OCI-LY1 (cell line): ENCODE measurements at regions not wholly inside any gene's neighbourhood (a gene's known extent, or its start where the extent isn't known, plus 50 kb on each side); places are given as distances from the start of the nearest gene placed in this dataset.

Source experiments
- H2AFZ ChIP-seq: fragments of 200-600 bp; sonication (generic), shearing (Covaris generic); 2 replicates; pipeline ENCODE4 v1.6.0; 2014; ENCODE audit warnings: antibody characterized with exemption, mild to moderate bottlenecking, low read length
- H3F3A ChIP-seq: fragments of 200-600 bp; sonication (generic), shearing (Covaris generic); 2 replicates; pipeline ENCODE4 v1.6.0; 2014; ENCODE audit warnings: mild to moderate bottlenecking, antibody characterized with exemption, low read length, moderate library complexity; ENCODE audit not compliant: insufficient read depth
- H3K27ac ChIP-seq: fragments of 200-600 bp; sonication (generic); 2 replicates; pipeline ENCODE4 v1.5.1; 2014; ENCODE audit warnings: low read length, mixed run types, mild to moderate bottlenecking, low read depth; ENCODE audit not compliant: poor library complexity, severe bottlenecking
- H3K27me3 ChIP-seq: fragments of 200-600 bp; sonication (generic); 2 replicates; pipeline ENCODE4 v1.6.0; 2014; ENCODE audit warnings: antibody characterized with exemption, mild to moderate bottlenecking, low read length, moderate library complexity; ENCODE audit not compliant: insufficient read depth
- H3K36me3 ChIP-seq: fragments of 200-600 bp; sonication (generic); 2 replicates; pipeline ENCODE4 v1.6.1; 2014; ENCODE audit warnings: mild to moderate bottlenecking, antibody characterized with exemption, low read length, moderate library complexity, mixed read lengths; ENCODE audit not compliant: insufficient read depth
- H3K4me1 ChIP-seq: fragments of 200-600 bp; sonication (generic); 2 replicates; pipeline ENCODE4 v1.5.1; 2014; ENCODE audit warnings: mild to moderate bottlenecking, low read length, moderate library complexity; ENCODE audit not compliant: insufficient read depth, severe bottlenecking
- H3K4me2 ChIP-seq: fragments of 200-600 bp; sonication (generic), shearing (Covaris generic); 2 replicates; pipeline ENCODE4 v1.6.1; 2014; ENCODE audit warnings: low read length
- H3K4me3 ChIP-seq: fragments of 200-600 bp; sonication (generic); 2 replicates; pipeline ENCODE4 v1.5.1; 2014; ENCODE audit warnings: low read length, low read depth, mild to moderate bottlenecking, mixed read lengths; ENCODE audit not compliant: poor library complexity, severe bottlenecking
- H3K79me2 ChIP-seq: fragments of 200-600 bp; shearing (Covaris generic); 2 replicates; pipeline ENCODE4 v1.6.1; 2016; ENCODE audit warnings: mixed run types, low read length, mixed read lengths; ENCODE audit not compliant: insufficient read depth
- H3K9ac ChIP-seq: fragments of 200-600 bp; sonication (generic), shearing (Covaris generic); 2 replicates; pipeline ENCODE4 v1.6.1; 2014; ENCODE audit warnings: mild to moderate bottlenecking, low read length, mixed read lengths
- H3K9me2 ChIP-seq: fragments of 200-600 bp; sonication (generic), shearing (Covaris generic); 2 replicates; pipeline ENCODE4 v1.6.1; 2014; ENCODE audit warnings: low read depth, mild to moderate bottlenecking, low read length, mixed read lengths
- H3K9me3 ChIP-seq: fragments of 200-600 bp; shearing (Covaris generic); 2 replicates; pipeline ENCODE4 v1.6.1; 2014; ENCODE audit warnings: low read length, mixed read lengths
- H4K20me1 ChIP-seq: fragments of 200-600 bp; sonication (generic), shearing (Covaris generic); 2 replicates; pipeline ENCODE4 v1.6.0; 2016; ENCODE audit warnings: mild to moderate bottlenecking, low read length; ENCODE audit not compliant: insufficient read depth
- CTCF ChIP-seq: fragments of 200-600 bp; sonication (generic), shearing (Covaris generic); IDR thresholded peaks from 2 replicates; pipeline ENCODE4 v1.5.1; 2017; ENCODE audit warnings: mild to moderate bottlenecking, antibody characterized with exemption, low read length, moderate library complexity, mixed read lengths
- EZH2 ChIP-seq: fragments of 200-600 bp; sonication (generic), shearing (Covaris generic); IDR thresholded peaks from 2 replicates; pipeline ENCODE4 v1.8.0; 2017; ENCODE audit warnings: borderline replicate concordance, mixed run types, mild to moderate bottlenecking, antibody characterized with exemption, low read length, moderate library complexity, mixed read lengths

GRCh38 chr16:79970551-79971236 lies 370.2 kb upstream of the MAF start:
- Histone ChIP-seq H4K20me1 (no peaks in the 10 kb centered on the region), H3K4me3 (no peak overlapping the region), H3K4me1 (no peaks in the 10 kb centered on the region), H3F3A (no peaks in the 10 kb centered on the region), H2AFZ (no peak overlapping the region), H3K27ac (no peak overlapping the region), H3K9me2 (no peaks in the 10 kb centered on the region), H3K36me3 (no peaks in the 10 kb centered on the region), H3K79me2 (no peaks in the 10 kb centered on the region), H3K4me2 (no peak overlapping the region), H3K9ac (no peak overlapping the region), H3K9me3 (no peaks in the 10 kb centered on the region), H3K27me3 (no peaks in the 10 kb centered on the region)
- TF ChIP-seq CTCF, result no peak
- TF ChIP-seq EZH2, result no peak

- H3K9ac ChIP-seq, result no peak overlapping the region
- no peaks in the 10 kb centered on the region for H3K9me2 ChIP-seq
- TF ChIP-seq EZH2 (no peak), CTCF (no peak)
- no peaks in the 10 kb centered on the region for H3K79me2 ChIP-seq
- H3K4me1 ChIP-seq, result no peaks in the 10 kb centered on the region
- H3K9me3 ChIP-seq, result no peaks in the 10 kb centered on the region
- H3K27ac ChIP-seq, result no peak overlapping the region
- no peaks in the 10 kb centered on the region for H3K27me3 ChIP-seq
- H3K4me3 ChIP-seq, result no peak overlapping the region
- no peaks in the 10 kb centered on the region for H3F3A ChIP-seq
- no peak overlapping the region for H3K4me2 ChIP-seq
- no peaks in the 10 kb centered on the region for H4K20me1 ChIP-seq
- H2AFZ ChIP-seq, result no peak overlapping the region
- no peaks in the 10 kb centered on the region for H3K36me3 ChIP-seq
These were observed 369.6 kb upstream of the MAF start for GRCh38 chr16:79970087-79970486.

- Histone ChIP-seq H3K4me3 (no peak overlapping the region), H2AFZ (no peak overlapping the region), H3K36me3 (no peaks in the 10 kb centered on the region), H3K4me1 (no peaks in the 10 kb centered on the region), H3F3A (no peaks in the 10 kb centered on the region), H3K27me3 (no peaks in the 10 kb centered on the region), H3K79me2 (no peaks in the 10 kb centered on the region), H3K27ac (no peak overlapping the region), H3K4me2 (no peak overlapping the region), H3K9ac (no peak overlapping the region), H4K20me1 (no peaks in the 10 kb centered on the region), H3K9me3 (no peaks in the 10 kb centered on the region), H3K9me2 (no peaks in the 10 kb centered on the region)
- TF ChIP-seq EZH2, result no peak
- TF ChIP-seq CTCF, result no peak
These were observed 368.9 kb upstream of the MAF start for GRCh38 chr16:79969458-79969857.
